GM11168 (cell line): ENCODE measurements at regions not wholly inside any gene's neighbourhood (a gene's known extent, or its start where the extent isn't known, plus 50 kb on each side); places are given as distances from the start of the nearest gene placed in this dataset.
"Not testable (repeated sequence)": the region's sequence is repeated elsewhere in the genome, so short reads cannot be mapped to it uniquely, and the experiment has no call there.

Experiments
- in situ Hi-C: fragments of 300-500 bp; cut with MboI; formaldehyde crosslinking; loops from one replicate; pipeline ENCODE4 v1.12.0; 2022; ENCODE audit warnings: low sequenced_read_pairs; ENCODE audit not compliant: unreplicated experiment

- in situ Hi-C loops: no loop called here
Observed at GRCh38 chr5:82728926-82729702, 348.1 kb downstream of the TMEM167A start.

GRCh38 chr5:82723168-82723567 lies 354.0 kb downstream of the TMEM167A start:
- in situ Hi-C loops: no loop called here

- in situ Hi-C loops: no loop called here
Observed at GRCh38 chr5:82721087-82721410, 356.1 kb downstream of the TMEM167A start.

GRCh38 chr5:82720213-82721086 lies 356.7 kb downstream of the TMEM167A start:
- in situ Hi-C loops: no loop called here

GRCh38 chr5:82719368-82719767 lies 357.8 kb downstream of the TMEM167A start:
- in situ Hi-C loops: no loop called here

- in situ Hi-C loops: no loop called here
Observed at GRCh38 chr5:82717738-82718137, 359.5 kb downstream of the TMEM167A start.

- in situ Hi-C loops: not testable (repeated sequence)
Observed at GRCh38 chr5:82714732-82715131, 362.5 kb downstream of the TMEM167A start.

GRCh38 chr5:82713811-82714210 lies 363.4 kb downstream of the TMEM167A start:
- in situ Hi-C loops: no loop called here

GRCh38 chr5:82707741-82708140 lies 369.5 kb downstream of the TMEM167A start:
- in situ Hi-C loops: no loop called here

GRCh38 chr5:82704381-82704780 lies 372.8 kb downstream of the TMEM167A start:
- in situ Hi-C loops: no loop called here

GRCh38 chr5:82702046-82702445 lies 375.1 kb downstream of the TMEM167A start:
- in situ Hi-C loops: no loop called here

- in situ Hi-C loops: no loop called here
Observed at GRCh38 chr5:82699737-82700136, 377.5 kb downstream of the TMEM167A start.

- in situ Hi-C loops: no loop called here
Observed at GRCh38 chr5:82698026-82698425, 379.2 kb downstream of the TMEM167A start.

- in situ Hi-C loops: no loop called here
Observed at GRCh38 chr5:82694711-82695285, 382.4 kb downstream of the TMEM167A start.

- in situ Hi-C loops: no loop called here
Observed at GRCh38 chr5:82692826-82693225, 384.4 kb downstream of the TMEM167A start.

- in situ Hi-C loops: no loop called here
Observed at GRCh38 chr5:82684659-82685058, 392.5 kb downstream of the TMEM167A start.

GRCh38 chr5:82684165-82684564 lies 393.0 kb downstream of the TMEM167A start:
- in situ Hi-C loops: no loop called here

- in situ Hi-C loops: no loop called here
Observed at GRCh38 chr5:82679660-82680059, 397.5 kb downstream of the TMEM167A start.

GRCh38 chr5:82676661-82677060 lies 398.5 kb upstream of the RPS23 start:
- in situ Hi-C loops: no loop called here

- in situ Hi-C loops: no loop called here
Observed at GRCh38 chr5:82674671-82675070, 396.5 kb upstream of the RPS23 start.
